Activated T-cell treated with anti-CD3 and anti-CD28 coated beads for 48 hours (primary cell): ENCODE measurements at regions not wholly inside any gene's neighbourhood (a gene's known extent, or its start where the extent isn't known, plus 50 kb on each side); places are given as distances from the start of the nearest gene placed in this dataset.

Source experiments
- DNase-seq: peaks from one replicate; pipeline ENCODE4 v3.0.0-alpha.2; 2020; ENCODE audit warnings: low read depth

DNA sequence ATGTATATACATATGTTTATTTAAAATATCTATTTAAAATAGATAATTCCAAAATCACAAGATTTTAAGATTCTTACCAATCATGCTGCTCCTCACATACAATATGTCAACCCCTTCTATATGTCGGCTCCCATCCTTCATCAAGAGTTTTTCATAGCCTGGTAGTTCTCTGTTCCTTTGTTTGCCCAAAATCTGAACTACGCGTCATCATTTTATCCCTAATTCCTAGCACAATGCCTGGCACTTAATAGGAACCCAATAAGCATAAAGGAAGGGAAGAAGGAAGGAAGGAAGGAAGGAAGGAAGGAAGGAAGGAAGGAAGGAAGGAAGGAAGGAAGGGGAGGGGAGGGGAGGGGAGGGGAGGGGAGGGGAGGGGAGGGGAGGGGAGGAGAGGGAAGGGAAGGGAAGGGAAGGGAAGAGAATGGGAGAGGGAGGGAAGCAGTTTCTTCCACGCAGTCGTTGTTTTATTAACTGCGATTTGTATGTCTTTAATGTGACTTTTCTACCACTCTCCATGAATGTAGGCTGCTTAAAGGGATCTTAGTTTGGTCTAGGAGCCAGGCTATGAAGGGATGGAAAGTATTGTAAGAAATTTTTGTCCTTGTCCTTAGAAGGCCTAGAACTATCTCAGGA, 83.3 kb upstream of the PCGF5 start:
- DNase-seq: no peak

DNA sequence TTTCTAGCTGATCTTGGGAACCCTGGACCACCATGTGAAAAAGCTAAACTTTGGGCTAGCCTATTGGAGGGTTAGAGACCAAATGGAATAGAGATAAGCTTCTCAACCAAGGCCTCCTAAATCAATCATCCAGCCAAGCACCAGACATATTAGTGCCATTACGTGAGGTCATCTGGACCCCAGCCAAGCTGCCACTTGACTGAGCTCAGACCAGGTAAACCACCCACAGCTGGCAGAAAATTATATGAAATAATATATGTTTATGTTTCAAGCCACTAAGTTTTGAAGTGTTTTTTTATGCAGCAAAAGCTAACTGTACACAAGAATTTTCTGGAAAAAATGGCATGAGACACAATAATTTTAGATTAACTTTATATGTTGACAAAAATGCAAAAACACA, 82.6 kb upstream of the PCGF5 start:
- no peak for DNase-seq

DNA sequence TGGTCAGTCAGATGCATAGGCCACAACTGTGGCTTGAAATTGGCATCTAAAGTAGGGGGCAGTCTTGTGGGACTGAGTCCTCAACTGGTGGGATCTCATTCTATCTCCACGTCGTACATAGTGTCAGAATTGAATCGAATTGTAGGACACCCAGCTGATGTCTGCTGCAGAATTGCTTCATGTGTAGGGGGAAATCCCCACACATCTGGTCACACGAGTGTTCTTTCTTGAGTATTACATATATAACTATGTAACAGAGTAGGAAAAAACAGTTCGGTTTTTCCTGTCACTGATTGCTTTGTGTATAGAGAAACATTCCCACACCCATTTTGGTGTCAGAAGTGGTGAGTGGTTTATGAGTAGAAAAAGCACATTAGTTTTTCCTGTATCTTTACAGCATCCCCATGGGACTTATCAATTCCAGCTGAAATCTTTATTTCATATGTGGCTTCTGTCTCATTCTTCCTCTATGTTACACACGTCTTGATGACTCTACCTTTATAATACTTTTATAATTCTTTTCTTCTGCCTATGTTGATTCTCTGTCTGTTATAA, 79.4 kb upstream of the PCGF5 start:
- no peak for DNase-seq

GRCh38 chr10:91144961-91145360, 75.5 kb upstream of the PCGF5 start:
- no peak for DNase-seq

- no peak for DNase-seq
These were observed 74.3 kb upstream of the PCGF5 start for GRCh38 chr10:91146146-91146545.

DNA sequence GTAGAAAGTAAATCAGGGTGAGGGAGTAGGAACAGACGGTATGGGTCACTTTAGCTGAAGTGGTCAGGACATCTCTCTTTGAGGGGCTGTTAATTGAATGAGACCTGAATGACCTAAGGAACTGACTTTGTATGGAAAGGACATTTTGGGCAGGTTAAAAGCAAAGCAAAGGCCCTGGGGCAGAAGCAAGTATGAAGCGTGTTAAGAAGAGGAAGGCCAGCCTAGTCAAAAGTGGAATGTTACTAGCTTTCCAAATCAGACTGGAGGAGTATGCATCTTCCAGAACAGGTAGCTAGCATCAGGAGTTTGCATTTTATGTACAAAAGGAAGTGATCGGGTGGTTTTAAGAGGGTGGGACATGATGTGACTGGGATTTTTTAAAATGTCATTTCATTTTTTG, 70.9 kb upstream of the PCGF5 start:
- no peak for DNase-seq

DNA sequence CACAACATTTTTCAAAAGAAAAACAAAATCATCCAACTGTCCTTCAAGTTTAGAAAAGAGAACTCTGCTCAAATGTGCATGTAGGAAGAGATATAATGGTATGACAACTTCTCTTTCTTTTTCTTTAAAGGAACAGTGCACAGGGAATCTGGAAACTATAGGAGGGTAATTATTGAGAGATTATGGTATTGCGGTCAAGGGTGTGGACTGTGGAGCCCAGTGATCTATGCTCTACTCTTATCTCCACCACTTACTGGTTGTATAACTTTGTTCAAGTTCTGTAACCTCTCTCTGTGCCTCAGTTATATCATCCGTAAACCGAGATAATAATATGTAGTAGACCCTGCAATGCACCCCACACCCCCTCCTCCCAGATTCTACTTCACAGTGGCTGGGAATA, 69.8 kb upstream of the PCGF5 start:
- no peak for DNase-seq

- DNase-seq: no peak
These were observed 67.0 kb upstream of the PCGF5 start for GRCh38 chr10:91153508-91153907.

DNA sequence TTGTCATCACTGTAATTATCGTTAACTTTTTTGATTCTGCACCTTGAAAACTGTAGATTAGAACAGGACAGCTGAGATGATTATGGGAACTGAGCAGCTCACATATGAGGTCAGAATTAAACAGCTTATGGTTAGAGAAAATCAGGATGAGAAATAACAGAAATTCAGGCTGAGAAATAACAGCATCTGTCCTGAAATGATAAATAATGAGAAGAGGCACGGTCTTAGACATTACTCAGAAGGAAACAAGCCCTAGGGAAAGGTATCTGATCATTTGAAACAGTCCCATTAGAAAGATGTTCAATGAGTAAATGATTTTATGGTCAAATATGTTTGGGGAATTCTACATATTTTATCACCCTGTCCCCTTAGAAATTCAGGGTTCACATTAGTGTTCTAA, 65.6 kb upstream of the PCGF5 start:
- no peak for DNase-seq

DNA sequence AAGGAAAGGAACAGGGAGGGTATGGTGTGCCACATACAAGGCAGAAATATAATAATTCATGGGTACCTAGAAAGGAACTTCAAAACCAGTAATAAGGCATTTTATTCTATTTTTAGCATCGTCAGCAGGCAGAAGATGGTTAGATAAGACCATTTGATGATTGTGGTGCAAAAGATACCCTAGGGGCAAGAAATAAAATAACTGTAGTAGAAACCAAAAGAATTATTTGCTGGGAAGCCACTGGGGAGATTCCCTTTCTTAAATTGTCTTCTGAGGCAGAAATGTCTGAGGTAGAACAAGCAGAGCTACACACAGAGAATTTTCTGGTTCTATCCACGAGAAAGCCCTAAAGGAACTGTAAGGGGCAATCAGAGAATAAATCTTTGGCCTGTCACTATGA, 64.3 kb upstream of the PCGF5 start:
- no peak for DNase-seq

GRCh38 chr10:91159254-91159783, 61.1 kb upstream of the PCGF5 start:
- no peak for DNase-seq

- DNase-seq: peak; percentile 9
These were observed 58.4 kb upstream of the PCGF5 start for GRCh38 chr10:91162050-91162494.

DNA sequence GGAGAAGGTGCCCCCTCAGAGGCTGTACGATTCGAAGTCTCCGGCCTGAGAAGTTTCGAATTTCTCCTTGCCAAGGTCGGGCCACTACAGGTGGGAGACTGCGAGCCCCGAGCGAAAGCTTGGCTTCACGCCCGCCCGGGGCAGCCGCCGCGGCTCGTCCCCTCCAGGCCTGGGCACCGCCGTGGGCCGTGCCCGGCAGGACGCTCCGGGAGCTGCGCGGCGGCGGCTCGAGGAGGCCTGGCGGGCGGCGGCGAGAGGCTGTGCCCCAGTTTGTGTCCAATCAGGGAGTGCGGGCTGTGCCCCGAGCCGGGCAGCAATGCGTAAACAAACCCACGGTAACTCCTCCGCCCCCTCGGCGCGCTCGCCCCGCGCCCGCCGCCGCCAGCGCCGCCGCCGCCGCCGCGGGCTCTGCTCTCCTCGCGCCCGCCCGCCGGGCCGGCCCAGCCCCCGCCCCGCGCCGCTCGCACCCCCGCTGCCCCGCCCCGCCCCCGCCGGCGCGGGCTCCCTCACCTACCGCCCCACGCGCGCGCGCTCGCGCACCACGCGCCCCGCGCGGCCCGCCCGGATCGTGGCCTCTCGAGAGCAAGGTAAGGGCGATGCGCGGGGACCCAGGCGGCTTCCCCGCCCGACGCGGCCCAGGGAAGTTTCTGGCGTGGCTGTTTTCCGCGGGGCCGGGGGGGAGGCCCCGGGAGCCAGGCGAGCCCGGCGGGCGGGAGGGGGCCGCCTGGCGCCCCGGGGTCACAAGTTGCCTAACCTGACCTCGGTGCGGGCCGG, 57.8 kb upstream of the PCGF5 start:
- DNase-seq: peak; percentile 61

- peak; percentile 68 for DNase-seq
These were observed 57.1 kb upstream of the PCGF5 start for GRCh38 chr10:91163269-91163868.

DNA sequence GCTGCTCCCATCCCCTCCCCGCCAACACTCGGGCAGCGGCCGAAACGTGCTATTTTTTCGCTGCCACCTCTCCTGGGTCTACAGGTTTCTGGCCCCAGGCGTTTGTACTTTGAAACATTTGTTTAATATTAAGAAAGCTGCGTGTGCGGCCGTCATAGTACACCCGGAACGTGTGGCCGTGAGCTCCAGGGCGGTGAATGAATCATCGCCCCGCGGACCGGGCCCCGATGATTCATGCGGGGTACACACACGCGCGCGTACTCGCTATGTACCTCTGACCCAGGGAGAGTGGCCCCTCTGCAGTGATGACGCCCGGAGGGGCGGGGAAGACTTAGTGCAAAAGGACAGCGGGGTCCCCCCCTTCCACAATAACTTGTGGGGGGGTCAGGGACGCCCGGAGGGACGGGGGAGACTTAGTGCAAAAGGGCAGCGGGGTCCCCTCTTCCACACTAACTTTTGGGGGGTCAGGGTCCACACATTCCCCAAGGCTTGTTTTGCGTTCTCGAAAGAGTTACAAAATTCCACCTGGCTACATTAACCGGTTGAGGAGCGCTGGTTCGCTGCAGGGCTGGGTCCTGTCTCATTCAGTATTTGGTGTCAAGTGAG, 56.5 kb upstream of the PCGF5 start:
- DNase-seq: peak; percentile 67

DNA sequence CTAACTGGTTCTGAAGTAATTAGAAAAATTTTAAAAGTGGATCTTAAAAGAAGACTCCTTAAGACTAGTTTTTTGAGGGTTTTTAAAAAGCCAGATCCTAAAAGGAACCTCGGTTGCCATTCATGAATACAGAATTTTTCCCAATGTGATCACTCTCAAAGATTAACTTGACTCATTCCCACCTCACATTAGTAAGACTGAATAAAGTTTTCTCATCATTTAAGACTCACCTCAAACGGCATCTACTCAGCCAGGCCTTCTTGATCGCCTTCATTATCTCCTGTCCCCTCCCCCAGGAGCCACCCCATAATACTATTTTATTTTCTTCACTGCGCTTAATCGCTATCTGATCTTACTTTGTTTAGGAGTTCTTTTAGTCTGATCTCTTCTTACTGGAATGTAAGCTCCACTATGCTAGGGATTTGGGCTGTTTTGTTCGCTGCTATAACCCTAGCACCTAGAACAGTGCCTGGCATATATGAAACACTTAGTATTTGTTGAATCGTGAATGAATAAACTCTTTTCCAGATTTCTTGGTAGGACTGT, 55.9 kb upstream of the PCGF5 start:
- DNase-seq: no peak

- DNase-seq: no peak
These were observed 53.1 kb upstream of the PCGF5 start for GRCh38 chr10:91167406-91167805.

GRCh38 chr10:91170418-91170817, 50.0 kb upstream of the PCGF5 start:
- DNase-seq: no peak
